GM21529 (cell line): ENCODE measurements at regions not wholly inside any gene's neighbourhood (a gene's known extent, or its start where the extent isn't known, plus 50 kb on each side); places are given as distances from the start of the nearest gene placed in this dataset.

ENCODE experiments used
- ATAC-seq: cut with Tn5 transposase; IDR thresholded peaks from one replicate; pipeline ENCODE4 v1.9.1; 2021; ENCODE audit not compliant: unreplicated experiment

GRCh38 chr14:87073880-87074570 lies 919.0 kb downstream of the GALC start:
- ATAC-seq: no peak

GRCh38 chr14:87067591-87067990 lies 925.4 kb downstream of the GALC start:
- ATAC-seq: no peak

- no peak for ATAC-seq
Measured at GRCh38 chr14:87067061-87067460, 925.9 kb downstream of the GALC start.

GRCh38 chr14:87066221-87066817 lies 926.7 kb downstream of the GALC start:
- ATAC-seq: no peak

- no peak for ATAC-seq
Measured at GRCh38 chr14:87065366-87065765, 927.6 kb downstream of the GALC start.

- no peak for ATAC-seq
Measured at GRCh38 chr14:87063181-87063580, 929.8 kb downstream of the GALC start.

- ATAC-seq: no peak
Measured at GRCh38 chr14:87060405-87060804, 932.6 kb downstream of the GALC start.

- no peak for ATAC-seq
Measured at GRCh38 chr14:87059060-87059839, 933.7 kb downstream of the GALC start.

GRCh38 chr14:87055007-87055406 lies 938.0 kb downstream of the GALC start:
- ATAC-seq: no peak

GRCh38 chr14:87052646-87053225 lies 940.2 kb downstream of the GALC start:
- ATAC-seq: no peak

GRCh38 chr14:87050421-87050820 lies 942.6 kb downstream of the GALC start:
- ATAC-seq: no peak

- ATAC-seq: no peak
Measured at GRCh38 chr14:87049950-87050349, 943.0 kb downstream of the GALC start.

- no peak for ATAC-seq
Measured at GRCh38 chr14:87046960-87047359, 946.0 kb downstream of the GALC start.

GRCh38 chr14:87045956-87046355 lies 947.0 kb downstream of the GALC start:
- no peak for ATAC-seq

- ATAC-seq: no peak
Measured at GRCh38 chr14:87045246-87045645, 947.7 kb downstream of the GALC start.

GRCh38 chr14:87044807-87045206 lies 948.2 kb downstream of the GALC start:
- ATAC-seq: no peak

- ATAC-seq: no peak
Measured at GRCh38 chr14:87043667-87044200, 949.2 kb downstream of the GALC start.

- no peak for ATAC-seq
Measured at GRCh38 chr14:87042354-87042753, 950.6 kb downstream of the GALC start.

GRCh38 chr14:87041290-87042020 lies 951.5 kb downstream of the GALC start:
- no peak for ATAC-seq

- no peak for ATAC-seq
Measured at GRCh38 chr14:87034680-87035079, 958.3 kb downstream of the GALC start.

GRCh38 chr14:87030197-87030596 lies 962.8 kb downstream of the GALC start:
- no peak for ATAC-seq
